ENCODE measurements at regions not wholly inside any gene's neighbourhood (a gene's known extent, or its start where the extent isn't known, plus 50 kb on each side); places are given as distances from the start of the nearest gene placed in this dataset.

DNA sequence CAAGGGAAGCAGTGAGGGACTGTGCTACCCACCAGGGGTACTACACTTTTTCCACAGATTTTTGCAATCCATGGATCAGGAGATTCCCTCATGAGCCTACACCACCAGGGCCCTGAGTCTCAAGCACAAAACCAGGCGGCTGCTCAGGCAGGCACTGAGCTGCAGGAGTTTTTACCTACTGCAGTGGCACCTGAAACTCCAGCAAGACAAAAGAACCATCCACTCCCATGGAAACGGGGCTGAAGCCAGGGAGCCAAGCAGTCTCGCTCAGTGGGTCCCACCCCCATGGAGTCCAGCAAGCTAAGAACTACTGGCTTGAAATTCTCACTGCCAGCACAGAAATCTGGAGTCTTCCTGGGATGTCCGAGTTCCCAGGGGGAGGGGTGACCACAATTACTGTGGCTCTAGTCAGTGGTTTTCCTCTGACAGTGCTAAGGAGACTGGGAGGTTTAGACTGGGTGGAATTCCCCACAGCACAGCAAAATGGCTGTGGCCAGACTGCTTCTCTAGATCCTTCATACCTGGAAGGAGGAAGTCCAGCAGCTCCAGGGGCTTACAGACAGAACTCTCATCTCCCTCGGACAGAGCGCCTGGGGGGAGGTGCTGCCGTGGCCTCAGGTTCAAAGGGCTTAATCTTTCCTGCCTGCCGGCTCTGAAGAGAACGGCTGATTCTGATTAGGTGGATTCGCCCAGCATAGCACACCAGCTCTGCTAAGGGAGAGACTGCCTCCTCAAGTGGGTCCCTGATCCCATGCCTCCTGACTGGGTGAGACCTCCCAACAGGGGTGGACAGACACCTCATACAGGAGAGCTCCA, 437.8 kb downstream of the LTN1 start:
- no peak for DNase-seq
- TF ChIP-seq GATA1 (IDR thresholded peaks at IDR 0.05; ENCODE audit: low read depth, low read length) (no peak), POLR2A (IDR thresholded peaks at IDR 0.05; ENCODE audit: low read length) (no peak)

DNA sequence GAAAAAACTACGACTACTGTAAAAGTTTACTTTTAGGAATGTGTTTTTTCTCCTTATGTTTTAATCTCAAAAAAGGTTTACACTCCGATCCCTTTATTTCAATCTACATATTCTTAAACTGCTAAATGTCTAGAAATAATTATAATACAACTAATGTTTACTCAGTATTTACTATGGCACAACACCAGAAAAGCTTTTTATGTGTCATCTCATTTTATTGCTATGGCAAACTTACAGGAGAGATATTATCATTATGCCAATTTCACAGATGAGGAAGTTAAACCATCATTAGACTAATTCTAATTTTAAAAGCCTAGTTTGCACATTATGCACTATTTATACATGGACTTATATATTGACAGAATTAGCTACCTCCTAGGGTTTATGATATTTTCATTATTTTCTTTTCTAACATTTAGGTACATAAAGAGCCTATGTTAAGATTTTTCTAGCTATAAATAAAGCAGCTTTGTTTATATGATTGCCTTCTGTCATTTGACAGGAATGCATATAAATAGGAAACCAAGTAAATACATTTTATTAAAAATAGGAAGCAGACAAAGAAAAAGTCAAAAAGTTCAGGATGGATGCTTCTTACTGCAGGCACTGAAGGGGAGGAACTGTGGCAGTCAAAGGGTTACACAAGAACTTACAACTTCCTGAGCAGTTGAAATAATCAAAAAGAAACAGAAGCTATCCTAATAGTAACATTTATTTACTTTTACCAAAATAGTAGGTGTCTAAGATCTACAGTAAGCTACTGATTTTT, 442.4 kb downstream of the LTN1 start:
- TF ChIP-seq POLR2A (IDR thresholded peaks at IDR 0.05; ENCODE audit: low read length): no peak
- TF ChIP-seq GATA1 (IDR thresholded peaks at IDR 0.05; ENCODE audit: low read depth, low read length): no peak
- DNase-seq: no peak

DNA sequence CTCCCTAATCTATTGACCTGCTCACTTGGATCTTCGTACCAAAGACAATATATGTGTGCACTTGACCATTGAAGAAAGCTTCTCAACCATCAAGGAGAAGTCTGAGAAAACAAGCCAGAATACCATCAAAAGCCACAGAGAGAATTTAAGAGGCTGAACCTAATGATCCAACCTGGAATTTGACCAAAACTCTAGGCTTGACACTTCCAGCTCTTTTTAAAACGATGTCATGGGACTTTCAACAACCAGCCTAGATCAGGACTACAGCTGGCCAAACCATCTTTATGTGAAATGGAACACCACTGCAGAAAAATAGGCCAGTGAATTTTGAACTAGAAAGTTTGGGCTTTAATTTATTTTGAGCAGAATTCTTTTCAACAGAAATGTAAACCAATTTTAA, 444.4 kb downstream of the LTN1 start:
- TF ChIP-seq GATA1 (IDR thresholded peaks at IDR 0.05; ENCODE audit: low read depth, low read length): no peak
- TF ChIP-seq POLR2A (IDR thresholded peaks at IDR 0.05; ENCODE audit: low read length): no peak
- DNase-seq: no peak

DNA sequence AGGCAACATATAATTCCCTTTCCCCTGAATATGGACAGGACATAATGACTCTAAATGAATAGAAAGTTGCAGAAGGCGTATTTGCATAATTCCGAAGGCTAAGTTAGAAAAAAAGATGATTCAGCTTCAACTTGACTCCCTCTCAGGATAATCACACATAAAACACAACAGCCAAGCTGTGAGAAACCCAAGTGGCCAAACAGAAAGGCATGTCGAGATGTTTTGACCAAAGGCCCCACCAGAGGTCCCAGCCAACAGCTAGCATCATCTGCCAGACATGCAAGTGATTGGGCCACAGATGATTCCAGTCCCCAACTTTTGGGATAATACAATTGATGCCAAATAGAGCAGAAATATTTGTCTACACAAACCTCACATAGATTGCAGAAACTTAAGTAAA, 444.9 kb downstream of the LTN1 start:
- no peak for DNase-seq
- TF ChIP-seq POLR2A (IDR thresholded peaks at IDR 0.05; ENCODE audit: low read length): no peak

DNA sequence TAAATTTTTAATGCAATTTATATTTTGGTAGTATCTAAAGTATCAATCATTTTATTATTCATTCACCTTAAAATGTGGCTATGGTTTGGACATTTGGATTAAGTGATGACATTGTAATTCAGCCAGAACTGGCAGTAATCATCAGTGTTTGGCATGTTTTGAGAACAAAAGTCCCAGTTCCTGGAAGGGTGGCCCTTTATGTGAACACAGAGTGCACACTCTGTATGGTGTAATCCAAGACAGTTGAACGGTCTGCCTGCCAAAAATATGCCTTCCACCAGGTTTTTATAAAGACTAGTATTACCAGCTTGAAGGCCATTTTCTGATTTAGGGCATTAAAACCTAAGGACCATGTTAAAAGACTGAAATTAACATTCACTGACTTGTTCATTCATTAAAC, 448.7 kb downstream of the LTN1 start:
- no peak for TF ChIP-seq POLR2A (IDR thresholded peaks at IDR 0.05; ENCODE audit: low read length)
- no peak for TF ChIP-seq GATA1 (IDR thresholded peaks at IDR 0.05; ENCODE audit: low read depth, low read length)
- DNase-seq: no peak

DNA sequence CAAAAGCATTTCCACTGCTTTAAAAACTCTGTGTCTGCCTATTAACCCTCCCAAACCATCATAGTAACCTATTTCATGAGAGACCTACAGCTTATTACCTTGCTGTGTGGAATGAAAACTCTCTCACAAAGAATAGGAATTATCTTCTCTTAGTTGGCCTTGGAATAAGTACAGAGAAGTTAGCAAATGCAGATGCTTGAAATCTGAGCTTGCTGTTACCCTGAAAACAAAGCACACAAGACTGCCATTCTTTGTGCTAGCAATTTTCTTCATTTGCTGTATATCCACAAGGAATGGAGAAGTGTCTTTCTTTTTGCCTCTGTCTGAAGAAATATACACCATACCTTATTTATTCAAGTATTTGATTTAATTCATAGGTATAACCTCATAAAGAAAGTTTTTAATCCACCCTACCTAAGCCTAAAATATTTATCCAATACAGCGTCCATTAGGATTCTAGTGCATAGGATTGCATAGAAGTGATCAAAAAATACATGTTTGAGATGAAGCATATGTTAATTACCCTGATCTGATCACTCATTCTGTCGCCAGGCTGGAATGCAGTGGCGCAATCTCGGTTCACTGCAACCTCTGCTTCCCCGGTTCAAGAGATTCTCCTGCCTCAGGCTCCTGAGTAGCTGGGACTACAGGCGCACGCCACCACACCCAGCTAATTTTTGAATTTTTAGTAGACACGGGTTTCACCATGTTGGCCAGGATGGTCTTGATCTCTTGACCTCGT, 451.1 kb downstream of the LTN1 start:
- TF ChIP-seq POLR2A (IDR thresholded peaks at IDR 0.05; ENCODE audit: low read length) (no peak), GATA1 (IDR thresholded peaks at IDR 0.05; ENCODE audit: low read depth, low read length) (no peak)
- DNase-seq: no peak

DNA sequence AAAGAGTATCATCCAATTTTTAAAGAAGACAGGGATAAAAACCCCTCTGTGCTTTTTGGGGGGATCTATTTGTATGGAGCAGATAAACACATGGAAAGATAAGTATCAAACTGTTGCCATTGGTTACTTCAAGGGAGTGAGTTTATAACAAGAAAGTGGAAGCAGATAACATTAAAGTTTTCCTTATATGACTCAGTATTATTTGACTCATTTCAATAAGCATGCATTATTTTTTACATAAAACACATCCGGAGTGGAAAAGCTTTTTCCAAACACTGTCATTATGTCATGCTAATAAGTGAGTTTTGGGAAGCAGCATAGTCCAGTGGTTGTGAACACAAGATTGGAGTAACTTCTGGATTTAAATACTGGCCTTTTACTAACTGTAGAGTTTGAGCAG, 452.2 kb downstream of the LTN1 start:
- TF ChIP-seq POLR2A (IDR thresholded peaks at IDR 0.05; ENCODE audit: low read length) (no peak), GATA1 (IDR thresholded peaks at IDR 0.05; ENCODE audit: low read depth, low read length) (no peak)
- DNase-seq: peak in 1 of 2 experiments; percentile 7

DNA sequence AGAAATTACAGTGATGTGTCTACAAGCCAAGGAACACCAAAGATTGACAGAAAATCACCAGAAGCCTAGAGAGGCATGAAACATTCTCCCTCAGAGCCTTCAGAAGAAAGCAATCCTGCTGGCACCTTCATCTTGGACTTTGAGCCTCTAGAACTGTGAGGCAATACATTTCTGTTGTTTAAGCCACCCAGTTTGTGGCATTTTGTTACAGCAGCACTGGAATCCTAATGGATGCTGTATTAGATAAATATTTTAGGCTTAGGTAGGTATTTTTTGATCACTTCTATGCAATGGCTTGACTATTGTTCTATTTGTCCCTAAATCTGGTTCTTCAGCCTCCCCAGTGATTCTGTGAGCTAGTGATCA, 453.1 kb downstream of the LTN1 start:
- DNase-seq: no peak

DNA sequence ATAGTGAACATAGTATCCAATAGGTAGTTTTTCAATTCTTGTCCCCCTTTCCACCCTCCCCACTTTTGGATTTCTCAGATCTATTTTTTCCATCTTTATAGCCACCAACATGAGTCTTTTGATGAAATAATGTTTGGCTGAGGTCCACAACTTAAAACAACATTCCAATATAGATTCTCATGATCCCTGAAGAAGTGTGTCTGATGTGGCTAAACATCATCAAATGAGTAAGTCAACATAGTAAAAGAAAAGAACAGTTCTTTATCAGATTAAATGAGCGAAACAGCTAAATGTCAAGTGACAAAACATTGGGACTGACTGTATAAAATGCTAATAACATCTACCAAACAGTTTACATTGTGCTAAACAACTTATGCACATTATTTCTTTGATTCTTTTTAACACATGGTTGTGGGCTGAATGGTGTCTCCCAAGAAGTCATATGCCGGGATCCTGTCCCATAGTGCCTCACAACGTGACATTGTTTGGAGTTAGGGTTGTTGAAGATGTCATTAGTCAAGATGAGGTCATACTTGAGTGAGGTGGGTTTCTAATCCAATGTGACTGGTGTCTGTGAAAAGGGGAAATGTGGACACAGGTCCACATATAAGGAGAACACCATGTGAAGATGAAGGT, 453.6 kb downstream of the LTN1 start:
- no peak for DNase-seq
- no peak for TF ChIP-seq POLR2A (IDR thresholded peaks at IDR 0.05; ENCODE audit: low read length)
- no peak for TF ChIP-seq GATA1 (IDR thresholded peaks at IDR 0.05; ENCODE audit: low read depth, low read length)

More for the DNA sequence above, 453.1 kb downstream of the LTN1 start:
- no peak for TF ChIP-seq POLR2A (IDR thresholded peaks at IDR 0.05; ENCODE audit: low read length)
- TF ChIP-seq GATA1 (IDR thresholded peaks at IDR 0.05; ENCODE audit: low read depth, low read length): no peak

DNA sequence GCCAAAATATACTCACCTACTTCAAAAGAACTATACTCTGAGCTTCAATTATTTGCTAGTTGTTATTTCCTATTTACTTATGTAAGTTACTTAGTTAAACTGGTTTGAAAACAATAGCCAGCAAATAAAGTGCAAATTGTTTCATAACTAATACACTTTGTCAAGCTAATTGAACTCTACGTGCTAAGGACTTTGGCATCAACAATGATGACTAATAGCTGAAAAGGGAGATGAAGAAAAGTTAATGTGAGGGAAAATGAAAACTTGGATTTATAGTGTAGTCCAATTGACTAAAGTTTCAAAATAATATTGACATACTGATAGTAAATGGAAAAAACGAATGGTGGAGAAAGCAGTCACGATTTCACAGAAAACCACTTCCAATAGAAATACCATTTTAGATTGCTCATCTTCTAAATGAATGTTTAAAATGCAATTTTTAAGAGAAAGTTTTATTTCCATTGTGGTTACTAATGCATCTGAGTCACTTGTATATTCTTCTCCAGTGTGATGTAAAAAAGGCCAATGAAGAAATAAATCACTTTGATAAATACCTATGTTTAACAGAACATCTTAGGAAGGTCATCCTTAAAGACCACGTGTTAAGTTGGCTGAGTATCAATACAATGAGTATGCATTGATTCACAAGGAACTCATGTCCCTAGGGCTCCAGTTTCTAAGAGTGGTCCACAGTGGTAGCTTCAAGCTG, 455.2 kb downstream of the LTN1 start:
- TF ChIP-seq POLR2A (IDR thresholded peaks at IDR 0.05; ENCODE audit: low read length) (no peak), GATA1 (IDR thresholded peaks at IDR 0.05; ENCODE audit: low read depth, low read length) (no peak)
- no peak for DNase-seq

DNA sequence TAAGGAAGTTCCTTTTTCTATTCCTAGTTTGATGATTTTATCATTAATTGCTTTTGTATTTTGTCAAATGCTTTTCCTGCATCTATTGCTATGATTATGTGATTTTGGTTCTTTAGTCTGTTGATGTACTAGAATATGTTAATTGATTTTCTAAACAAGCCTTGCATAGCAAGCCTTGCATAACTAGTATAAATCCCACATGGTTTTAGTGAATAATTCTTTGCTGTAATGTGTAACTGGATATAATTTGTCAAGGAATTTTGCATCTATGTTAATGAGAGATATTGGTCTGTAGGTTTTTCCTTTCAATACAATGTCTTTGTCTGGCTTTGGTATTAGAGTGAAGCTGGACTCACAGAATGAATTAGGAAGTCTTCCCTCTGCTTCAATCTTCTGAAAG, 460.2 kb downstream of the LTN1 start:
- TF ChIP-seq GATA1 (IDR thresholded peaks at IDR 0.05; ENCODE audit: low read depth, low read length) (no peak), POLR2A (IDR thresholded peaks at IDR 0.05; ENCODE audit: low read length) (no peak)
- no peak for DNase-seq

DNA sequence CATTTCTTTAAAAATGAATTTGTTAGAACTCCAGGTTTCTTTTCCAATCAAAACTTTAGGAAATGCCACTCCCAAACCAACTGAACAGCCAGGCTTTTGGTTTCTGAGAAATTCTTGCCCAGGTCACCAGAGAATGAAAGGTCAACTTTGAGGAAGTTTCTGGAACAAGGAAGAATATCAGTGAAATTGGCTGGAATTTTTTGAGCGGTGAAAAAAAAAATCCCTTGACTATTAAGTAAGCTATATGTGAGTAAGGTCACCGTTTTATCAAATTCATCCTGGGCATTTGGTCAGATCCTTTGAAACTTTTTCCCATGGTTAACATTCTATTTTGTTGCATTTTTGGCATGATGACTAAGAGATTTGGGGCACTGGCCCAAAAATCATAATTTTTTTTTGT, 469.3 kb downstream of the LTN1 start:
- no peak for DNase-seq
- TF ChIP-seq POLR2A (IDR thresholded peaks at IDR 0.05; ENCODE audit: low read length): no peak
- TF ChIP-seq GATA1 (IDR thresholded peaks at IDR 0.05; ENCODE audit: low read depth, low read length): no peak
